ENCODE measurements at regions not wholly inside any gene's neighbourhood (a gene's known extent, or its start where the extent isn't known, plus 50 kb on each side); places are given as distances from the start of the nearest gene placed in this dataset.

DNA sequence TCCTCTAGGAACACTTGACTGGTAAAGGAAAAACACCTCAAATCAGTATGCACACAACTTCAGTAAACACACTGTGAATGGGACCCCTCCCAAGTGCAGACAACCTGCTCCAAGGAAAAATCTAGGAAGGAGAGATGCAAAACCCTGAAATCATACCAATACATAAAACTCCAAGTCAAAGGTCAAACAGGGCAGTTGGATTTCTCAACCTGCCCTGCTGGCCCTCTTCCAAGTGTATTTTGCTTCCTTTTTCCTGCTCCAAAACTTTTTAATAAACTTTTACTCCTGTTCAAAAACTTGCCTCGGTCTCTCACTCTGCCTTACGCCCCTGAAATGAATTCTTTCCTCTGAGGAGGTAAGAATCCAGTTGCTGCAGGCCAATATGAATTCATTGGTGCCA lies 665.1 kb downstream of the SORCS1 start:
- Histone ChIP-seq H3K36me3 (ENCODE audit: insufficient read depth, low read length) (no peaks in the 10 kb centered on the region), H3K27me3 (ENCODE audit: control insufficient read depth in 1 of 2, insufficient read depth in 2 of 2, low read length in 2 of 2) (no peaks in the 10 kb centered on the region), H3K4me1 (ENCODE audit: insufficient read depth, low read length) (no peaks in the 10 kb centered on the region), H3K9me3 (ENCODE audit: low read length) (no peaks in the 10 kb centered on the region), H3K9ac (ENCODE audit: low read length) (no peak overlapping the region), H3K4me3 (ENCODE audit: low read depth in 1 of 2, low read length in 2 of 2) (no peak overlapping the region), H3K27ac (ENCODE audit: low read depth, low read length) (no peak overlapping the region)

DNA sequence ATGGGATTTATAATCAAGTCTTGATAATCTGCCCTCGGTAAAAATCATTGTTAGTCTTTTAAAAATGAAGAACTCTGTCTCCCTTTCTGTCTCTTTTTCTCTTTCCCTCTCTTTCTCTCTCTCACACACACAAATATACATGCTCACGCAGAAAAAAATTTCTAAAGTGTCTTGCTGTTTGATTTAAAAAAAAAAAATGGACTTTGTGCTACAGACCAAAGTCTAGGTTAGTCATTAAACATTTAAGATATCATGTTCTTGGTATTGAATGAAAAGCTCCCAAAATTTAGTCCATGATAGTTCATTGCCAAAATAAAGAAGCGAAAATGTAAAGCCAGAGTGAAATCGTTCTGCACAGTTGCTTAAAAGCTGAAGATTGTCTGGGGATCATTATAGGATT lies 665.8 kb downstream of the SORCS1 start:
- Histone ChIP-seq H3K27ac (ENCODE audit: low read depth, low read length) (no peak overlapping the region), H3K27me3 (ENCODE audit: control insufficient read depth in 1 of 2, insufficient read depth in 2 of 2, low read length in 2 of 2) (no peaks in the 10 kb centered on the region), H3K4me1 (ENCODE audit: insufficient read depth, low read length) (no peaks in the 10 kb centered on the region), H3K4me3 (ENCODE audit: low read depth in 1 of 2, low read length in 2 of 2) (no peak overlapping the region), H3K9me3 (ENCODE audit: low read length) (no peaks in the 10 kb centered on the region), H3K9ac (ENCODE audit: low read length) (no peak overlapping the region), H3K36me3 (ENCODE audit: insufficient read depth, low read length) (no peaks in the 10 kb centered on the region)

DNA sequence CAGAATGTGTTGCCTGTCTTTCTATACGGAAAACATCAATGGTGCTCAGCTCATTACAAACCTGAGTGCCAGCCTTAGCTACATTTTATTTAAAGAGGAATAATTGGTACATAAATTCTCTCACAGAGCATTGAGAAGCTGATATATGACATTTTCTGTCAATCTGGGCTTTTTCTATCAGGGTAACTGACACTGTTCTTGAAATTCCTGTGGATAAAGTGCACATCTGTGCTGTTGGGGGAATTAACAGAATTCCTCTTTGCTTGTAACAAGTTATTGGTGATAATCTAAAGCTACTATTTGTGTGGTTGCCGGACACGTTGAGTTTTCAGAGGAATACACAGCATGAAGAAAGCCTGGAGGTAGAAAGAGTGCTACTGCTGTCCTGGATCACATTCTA lies 668.6 kb downstream of the SORCS1 start:
- Histone ChIP-seq H3K27me3 (ENCODE audit: control insufficient read depth in 1 of 2, insufficient read depth in 2 of 2, low read length in 2 of 2) (no peaks in the 10 kb centered on the region), H3K36me3 (ENCODE audit: insufficient read depth, low read length) (no peaks in the 10 kb centered on the region), H3K4me3 (ENCODE audit: low read depth in 1 of 2, low read length in 2 of 2) (no peak overlapping the region), H3K9ac (ENCODE audit: low read length) (no peak overlapping the region), H3K9me3 (ENCODE audit: low read length) (no peaks in the 10 kb centered on the region), H3K27ac (ENCODE audit: low read depth, low read length) (no peak overlapping the region), H3K4me1 (ENCODE audit: insufficient read depth, low read length) (no peaks in the 10 kb centered on the region)

DNA sequence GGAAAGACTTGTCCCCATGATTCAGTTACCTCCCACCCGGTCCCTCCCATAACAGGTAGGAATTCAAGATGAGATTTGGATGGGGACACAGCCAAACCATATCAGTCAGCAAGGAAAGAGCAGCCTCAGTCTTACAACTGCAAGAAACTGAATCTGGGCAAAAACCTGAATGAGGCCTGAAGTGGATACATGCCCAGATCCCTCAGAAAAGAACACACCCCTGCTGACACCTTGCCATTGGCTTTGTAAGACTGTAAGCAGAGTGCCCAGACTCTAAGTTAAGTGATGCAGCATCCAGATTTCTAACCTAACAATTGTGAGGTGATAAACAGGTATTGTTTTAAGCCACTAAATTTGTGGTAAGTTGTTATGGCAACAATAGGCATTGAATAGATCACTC lies 670.8 kb downstream of the SORCS1 start:
- H3K9ac ChIP-seq (ENCODE audit: low read length) = no peak overlapping the region
- H3K36me3 ChIP-seq (ENCODE audit: insufficient read depth, low read length) = no peaks in the 10 kb centered on the region
- no peak overlapping the region for H3K4me3 ChIP-seq (ENCODE audit: low read depth in 1 of 2, low read length in 2 of 2)
- H3K27me3 ChIP-seq (ENCODE audit: control insufficient read depth in 1 of 2, insufficient read depth in 2 of 2, low read length in 2 of 2) = no peaks in the 10 kb centered on the region
- no peaks in the 10 kb centered on the region for H3K9me3 ChIP-seq (ENCODE audit: low read length)
- no peak overlapping the region for H3K27ac ChIP-seq (ENCODE audit: low read depth, low read length)
- no peaks in the 10 kb centered on the region for H3K4me1 ChIP-seq (ENCODE audit: insufficient read depth, low read length)

DNA sequence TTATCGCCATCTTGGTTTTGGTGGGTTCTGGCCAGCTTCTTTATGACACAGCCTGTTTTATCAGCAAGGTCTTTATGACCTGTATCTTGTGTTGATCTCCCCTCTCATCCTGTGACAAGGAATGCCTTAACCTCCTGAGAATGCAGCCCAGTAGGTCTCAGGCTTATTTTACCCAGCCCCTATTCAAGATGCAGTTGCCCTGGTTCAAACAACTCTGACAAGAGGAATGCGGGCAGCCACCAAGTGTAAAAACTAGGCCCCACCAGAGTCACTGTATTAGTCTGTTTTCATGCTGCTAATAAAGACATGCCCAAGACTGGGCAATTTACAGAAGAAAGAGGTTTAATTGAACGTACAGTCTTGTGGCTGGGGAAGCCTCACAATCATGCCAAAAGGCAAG lies 671.3 kb downstream of the SORCS1 start:
- Histone ChIP-seq H3K27me3 (ENCODE audit: control insufficient read depth in 1 of 2, insufficient read depth in 2 of 2, low read length in 2 of 2) (no peaks in the 10 kb centered on the region), H3K9ac (ENCODE audit: low read length) (no peak overlapping the region), H3K9me3 (ENCODE audit: low read length) (no peaks in the 10 kb centered on the region), H3K36me3 (ENCODE audit: insufficient read depth, low read length) (no peaks in the 10 kb centered on the region), H3K4me3 (ENCODE audit: low read depth in 1 of 2, low read length in 2 of 2) (no peak overlapping the region), H3K4me1 (ENCODE audit: insufficient read depth, low read length) (no peaks in the 10 kb centered on the region), H3K27ac (ENCODE audit: low read depth, low read length) (no peak overlapping the region)

DNA sequence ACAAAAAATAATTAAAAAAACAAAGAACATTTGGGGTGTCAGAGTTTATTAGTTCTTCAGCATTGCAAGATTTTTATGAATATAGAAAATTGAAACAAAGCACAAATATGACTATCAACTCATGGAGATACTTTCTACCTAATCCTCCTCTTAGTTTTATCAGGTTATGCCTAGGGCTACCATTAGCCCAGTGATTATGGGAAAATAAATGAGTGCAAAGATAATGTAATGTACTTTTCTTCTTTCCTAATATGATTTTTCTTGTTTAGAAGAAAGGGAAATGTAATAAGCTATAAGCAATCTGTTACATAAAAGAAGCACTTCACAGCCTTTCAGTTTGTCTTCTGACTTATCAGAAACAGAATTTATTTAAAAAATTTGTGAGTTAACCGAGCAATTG lies 676.8 kb downstream of the SORCS1 start:
- Histone ChIP-seq H3K4me1 (ENCODE audit: insufficient read depth, low read length) (no peaks in the 10 kb centered on the region), H3K4me3 (ENCODE audit: low read depth in 1 of 2, low read length in 2 of 2) (no peak overlapping the region), H3K36me3 (ENCODE audit: insufficient read depth, low read length) (no peaks in the 10 kb centered on the region), H3K9ac (ENCODE audit: low read length) (no peak overlapping the region), H3K27ac (ENCODE audit: low read depth, low read length) (no peak overlapping the region), H3K9me3 (ENCODE audit: low read length) (no peaks in the 10 kb centered on the region), H3K27me3 (ENCODE audit: control insufficient read depth in 1 of 2, insufficient read depth in 2 of 2, low read length in 2 of 2) (no peaks in the 10 kb centered on the region)

DNA sequence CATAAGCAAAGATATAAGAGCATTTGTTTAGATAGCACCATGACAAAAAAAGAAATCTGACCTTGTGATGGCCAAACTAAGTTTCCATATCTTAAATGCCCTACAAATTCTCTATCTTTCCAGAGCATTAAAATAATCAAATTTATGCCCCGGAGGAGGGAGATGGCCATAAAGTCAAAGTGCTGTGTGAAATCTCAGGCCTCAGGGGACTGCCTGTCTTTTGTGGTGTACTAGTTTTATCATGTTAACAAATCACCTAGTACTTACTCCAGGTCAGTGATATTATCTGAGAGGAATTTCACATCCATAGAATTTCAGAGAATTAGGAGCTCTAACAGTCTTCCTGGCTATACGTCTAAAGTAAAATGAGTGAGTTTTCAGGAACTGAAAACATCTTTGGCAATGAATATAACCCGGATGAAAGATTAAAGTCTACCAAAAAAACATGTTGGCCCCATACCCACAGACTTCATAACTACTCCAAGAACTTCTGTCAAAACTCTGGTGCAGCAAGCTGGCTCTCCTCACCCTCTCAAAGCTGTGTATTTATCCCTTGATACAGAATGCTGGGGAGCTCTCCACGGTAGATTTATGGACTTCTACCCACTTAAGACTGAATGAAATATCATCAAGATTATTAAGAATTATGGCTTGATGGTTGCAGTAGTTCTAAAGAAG lies 682.8 kb downstream of the SORCS1 start:
- Histone ChIP-seq H3K4me1 (ENCODE audit: insufficient read depth, low read length) (no peaks in the 10 kb centered on the region), H3K4me3 (ENCODE audit: low read depth in 1 of 2, low read length in 2 of 2) (no peak overlapping the region), H3K27me3 (ENCODE audit: control insufficient read depth in 1 of 2, insufficient read depth in 2 of 2, low read length in 2 of 2) (no peaks in the 10 kb centered on the region), H3K9ac (ENCODE audit: low read length) (no peak overlapping the region), H3K9me3 (ENCODE audit: low read length) (no peaks in the 10 kb centered on the region), H3K27ac (ENCODE audit: low read depth, low read length) (no peak overlapping the region), H3K36me3 (ENCODE audit: insufficient read depth, low read length) (no peaks in the 10 kb centered on the region)

DNA sequence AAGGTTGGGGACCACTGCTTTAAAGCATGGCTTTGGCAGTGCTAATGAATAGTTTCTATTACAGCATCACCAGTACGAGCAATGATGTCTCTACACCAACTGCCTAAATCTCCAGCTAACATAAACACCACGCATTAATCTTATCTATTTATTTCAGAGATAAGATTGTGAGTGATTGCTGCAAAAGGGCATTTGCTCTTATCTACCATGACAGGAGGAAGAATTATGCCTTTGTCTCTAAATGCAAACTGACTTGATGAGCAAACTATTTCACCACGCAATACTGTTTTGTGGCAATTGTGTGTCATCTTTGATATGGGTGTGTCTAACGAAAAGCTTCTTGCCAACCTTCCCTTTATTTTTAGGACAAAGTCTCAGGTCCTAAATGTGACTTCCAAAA lies 684.9 kb downstream of the SORCS1 start:
- Histone ChIP-seq H3K9ac (ENCODE audit: low read length) (no peak overlapping the region), H3K4me3 (ENCODE audit: low read depth in 1 of 2, low read length in 2 of 2) (no peak overlapping the region), H3K27ac (ENCODE audit: low read depth, low read length) (no peak overlapping the region), H3K36me3 (ENCODE audit: insufficient read depth, low read length) (no peaks in the 10 kb centered on the region), H3K9me3 (ENCODE audit: low read length) (no peaks in the 10 kb centered on the region), H3K4me1 (ENCODE audit: insufficient read depth, low read length) (no peaks in the 10 kb centered on the region), H3K27me3 (ENCODE audit: control insufficient read depth in 1 of 2, insufficient read depth in 2 of 2, low read length in 2 of 2) (no peaks in the 10 kb centered on the region)

DNA sequence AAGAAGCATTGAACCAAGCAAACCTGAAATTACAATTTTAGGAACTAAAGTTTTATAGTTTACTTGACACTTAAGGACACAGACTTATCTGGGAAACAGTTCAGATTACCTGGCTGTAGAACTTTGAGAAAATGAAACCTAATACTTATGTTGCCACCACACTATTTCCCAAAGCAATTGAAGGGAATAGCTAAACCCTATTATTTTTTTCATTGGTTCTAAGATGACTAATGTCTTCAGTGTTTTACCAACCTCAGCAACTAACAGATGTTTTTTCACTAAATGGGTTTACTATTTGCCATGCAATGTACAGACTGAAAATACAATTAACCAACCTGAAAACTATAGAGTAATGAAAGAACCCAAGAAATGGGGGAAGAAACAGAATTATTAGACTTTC lies 689.6 kb downstream of the SORCS1 start:
- H3K4me1 ChIP-seq (ENCODE audit: insufficient read depth, low read length) = no peaks in the 10 kb centered on the region
- H3K9ac ChIP-seq (ENCODE audit: low read length) = no peak overlapping the region
- no peaks in the 10 kb centered on the region for H3K9me3 ChIP-seq (ENCODE audit: low read length)
- H3K36me3 ChIP-seq (ENCODE audit: insufficient read depth, low read length) = no peaks in the 10 kb centered on the region
- no peak overlapping the region for H3K27ac ChIP-seq (ENCODE audit: low read depth, low read length)
- no peak overlapping the region for H3K4me3 ChIP-seq (ENCODE audit: low read depth in 1 of 2, low read length in 2 of 2)
- H3K27me3 ChIP-seq (ENCODE audit: control insufficient read depth in 1 of 2, insufficient read depth in 2 of 2, low read length in 2 of 2) = no peaks in the 10 kb centered on the region

DNA sequence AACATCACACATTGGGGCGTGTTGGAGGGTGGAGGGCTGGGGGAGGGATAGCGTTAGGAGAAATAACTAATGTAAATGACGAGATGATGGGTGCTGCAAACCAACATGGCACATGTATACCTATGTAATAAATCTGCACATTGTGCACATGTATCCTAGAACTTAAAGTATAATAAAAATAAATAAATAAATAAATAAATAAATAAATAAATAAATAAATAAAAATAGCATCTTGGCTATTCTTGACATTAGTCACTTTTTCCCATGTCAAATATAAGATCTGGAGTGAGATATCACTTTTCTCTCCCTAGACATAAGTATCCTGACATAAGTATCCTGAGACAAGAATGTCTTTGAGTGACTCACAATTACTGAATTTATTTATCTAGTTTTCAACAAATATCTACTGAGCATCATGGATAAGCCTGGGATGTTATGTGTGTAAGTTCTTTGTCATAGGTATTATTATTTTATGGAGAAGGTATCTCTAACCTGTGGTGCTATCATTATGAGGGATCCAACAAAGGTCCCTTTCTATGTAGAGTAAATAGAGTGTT lies 691.3 kb downstream of the SORCS1 start:
- Histone ChIP-seq H3K4me3 (ENCODE audit: low read depth in 1 of 2, low read length in 2 of 2) (no peak overlapping the region), H3K4me1 (ENCODE audit: insufficient read depth, low read length) (no peaks in the 10 kb centered on the region), H3K27me3 (ENCODE audit: control insufficient read depth in 1 of 2, insufficient read depth in 2 of 2, low read length in 2 of 2) (no peaks in the 10 kb centered on the region), H3K9me3 (ENCODE audit: low read length) (no peaks in the 10 kb centered on the region), H3K9ac (ENCODE audit: low read length) (no peak overlapping the region), H3K36me3 (ENCODE audit: insufficient read depth, low read length) (no peaks in the 10 kb centered on the region), H3K27ac (ENCODE audit: low read depth, low read length) (no peak overlapping the region)

DNA sequence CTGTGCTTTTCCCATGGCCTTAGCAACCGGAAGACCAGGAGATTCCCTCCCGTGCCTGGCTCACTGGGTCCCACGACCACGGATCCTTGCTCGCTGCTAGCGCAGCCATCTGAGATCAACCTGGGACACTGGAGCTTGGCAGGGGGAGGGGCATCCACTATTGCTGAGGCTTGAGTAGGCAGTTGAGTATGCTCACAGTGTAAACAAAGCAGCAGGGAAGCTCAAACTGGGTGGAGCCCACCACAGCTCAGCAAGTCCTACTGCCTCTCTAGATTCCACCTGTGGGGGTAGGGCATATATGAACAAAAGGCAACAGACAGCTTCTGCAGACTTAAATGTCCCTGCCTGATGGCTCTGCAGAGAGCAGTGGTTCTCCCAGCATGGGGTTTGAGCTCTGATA lies 697.0 kb downstream of the SORCS1 start:
- Histone ChIP-seq H3K36me3 (ENCODE audit: insufficient read depth, low read length) (no peaks in the 10 kb centered on the region), H3K27ac (ENCODE audit: low read depth, low read length) (no peak overlapping the region), H3K9ac (ENCODE audit: low read length) (no peak overlapping the region), H3K9me3 (ENCODE audit: low read length) (no peaks in the 10 kb centered on the region), H3K4me1 (ENCODE audit: insufficient read depth, low read length) (no peaks in the 10 kb centered on the region), H3K4me3 (ENCODE audit: low read depth in 1 of 2, low read length in 2 of 2) (no peak overlapping the region), H3K27me3 (ENCODE audit: control insufficient read depth in 1 of 2, insufficient read depth in 2 of 2, low read length in 2 of 2) (no peaks in the 10 kb centered on the region)

DNA sequence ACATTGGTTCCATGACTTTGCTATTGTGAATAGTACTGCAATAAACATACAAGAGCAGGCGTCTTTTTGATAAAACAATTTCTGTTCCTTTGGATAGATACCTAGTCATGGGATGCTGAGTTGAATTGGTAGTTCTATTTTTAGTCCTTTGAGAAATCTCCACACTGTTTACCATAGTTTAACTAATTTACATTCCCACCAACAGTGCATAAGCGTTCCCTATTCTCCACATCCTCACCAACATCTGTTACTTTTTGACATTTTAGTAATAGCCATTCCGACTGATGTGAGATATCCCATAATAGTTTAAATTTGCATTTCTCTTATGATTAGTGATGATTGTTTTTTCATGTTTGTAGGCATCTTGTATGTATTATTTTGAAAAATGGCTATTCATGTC lies 707.0 kb downstream of the SORCS1 start:
- Histone ChIP-seq H3K9ac (ENCODE audit: low read length) (no peak overlapping the region), H3K27me3 (ENCODE audit: control insufficient read depth in 1 of 2, insufficient read depth in 2 of 2, low read length in 2 of 2) (no peaks in the 10 kb centered on the region), H3K4me1 (ENCODE audit: insufficient read depth, low read length) (no peaks in the 10 kb centered on the region), H3K36me3 (ENCODE audit: insufficient read depth, low read length) (no peaks in the 10 kb centered on the region), H3K27ac (ENCODE audit: low read depth, low read length) (no peak overlapping the region), H3K4me3 (ENCODE audit: low read depth in 1 of 2, low read length in 2 of 2) (no peak overlapping the region), H3K9me3 (ENCODE audit: low read length) (no peaks in the 10 kb centered on the region)
